ENCODE measurements at regions not wholly inside any gene's neighbourhood (a gene's known extent, or its start where the extent isn't known, plus 50 kb on each side); places are given as distances from the start of the nearest gene placed in this dataset.

GRCh38 chr4:178105242-178105641 is 663.0 kb upstream of the AGA start:
- no peak for DNase-seq (ENCODE audit: extremely low read depth, low read depth)
- TF ChIP-seq, protein P1, sequence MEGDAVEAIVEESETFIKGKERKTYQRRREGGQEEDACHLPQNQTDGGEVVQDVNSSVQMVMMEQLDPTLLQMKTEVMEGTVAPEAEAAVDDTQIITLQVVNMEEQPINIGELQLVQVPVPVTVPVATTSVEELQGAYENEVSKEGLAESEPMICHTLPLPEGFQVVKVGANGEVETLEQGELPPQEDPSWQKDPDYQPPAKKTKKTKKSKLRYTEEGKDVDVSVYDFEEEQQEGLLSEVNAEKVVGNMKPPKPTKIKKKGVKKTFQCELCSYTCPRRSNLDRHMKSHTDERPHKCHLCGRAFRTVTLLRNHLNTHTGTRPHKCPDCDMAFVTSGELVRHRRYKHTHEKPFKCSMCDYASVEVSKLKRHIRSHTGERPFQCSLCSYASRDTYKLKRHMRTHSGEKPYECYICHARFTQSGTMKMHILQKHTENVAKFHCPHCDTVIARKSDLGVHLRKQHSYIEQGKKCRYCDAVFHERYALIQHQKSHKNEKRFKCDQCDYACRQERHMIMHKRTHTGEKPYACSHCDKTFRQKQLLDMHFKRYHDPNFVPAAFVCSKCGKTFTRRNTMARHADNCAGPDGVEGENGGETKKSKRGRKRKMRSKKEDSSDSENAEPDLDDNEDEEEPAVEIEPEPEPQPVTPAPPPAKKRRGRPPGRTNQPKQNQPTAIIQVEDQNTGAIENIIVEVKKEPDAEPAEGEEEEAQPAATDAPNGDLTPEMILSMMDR (IDR thresholded peaks at IDR 0.05; ENCODE audit: low read depth, low read length), result no peak

- DNase-seq (ENCODE audit: extremely low read depth, low read depth), result no peak
- TF ChIP-seq, protein P1 (IDR thresholded peaks at IDR 0.05; ENCODE audit: low read depth, low read length), result no peak
Measured at GRCh38 chr4:178136736-178137345, 694.6 kb upstream of the AGA start.

- TF ChIP-seq, protein P1 (IDR thresholded peaks at IDR 0.05; ENCODE audit: low read depth, low read length), result no peak
- no peak for DNase-seq (ENCODE audit: extremely low read depth, low read depth)
Measured at GRCh38 chr4:178137732-178138471, 695.7 kb upstream of the AGA start.

GRCh38 chr4:178138491-178138890 is 696.3 kb upstream of the AGA start:
- DNase-seq (ENCODE audit: extremely low read depth, low read depth), result no peak
- TF ChIP-seq, protein P1 (IDR thresholded peaks at IDR 0.05; ENCODE audit: low read depth, low read length), result no peak

- no peak for DNase-seq (ENCODE audit: extremely low read depth, low read depth)
- TF ChIP-seq, protein P1 (IDR thresholded peaks at IDR 0.05; ENCODE audit: low read depth, low read length), result no peak
Measured at GRCh38 chr4:178140326-178140915, 698.2 kb upstream of the AGA start.

- no peak for DNase-seq (ENCODE audit: extremely low read depth, low read depth)
- TF ChIP-seq, protein P1 (IDR thresholded peaks at IDR 0.05; ENCODE audit: low read depth, low read length), result no peak
Measured at GRCh38 chr4:178142724-178143123, 700.5 kb upstream of the AGA start.

DNA sequence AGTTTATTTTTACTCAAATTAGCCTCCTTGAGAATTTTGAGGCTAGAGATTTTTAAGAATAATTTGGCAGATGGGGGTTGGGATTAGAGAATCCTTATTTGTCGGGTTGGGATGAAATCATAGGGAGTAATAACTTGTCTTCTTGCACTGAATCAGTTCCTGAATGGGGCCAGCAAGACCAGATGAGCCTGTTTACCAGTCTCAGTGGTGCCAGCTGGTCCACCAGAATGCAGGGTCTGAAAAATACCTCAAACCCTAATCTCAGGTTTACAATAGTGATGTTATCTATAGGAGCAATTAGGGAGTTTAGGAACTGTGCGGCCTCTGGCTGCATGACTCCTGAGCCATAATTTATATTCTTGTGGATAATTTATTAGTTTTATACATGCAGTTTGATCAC is 705.9 kb upstream of the AGA start:
- TF ChIP-seq, protein P1 (IDR thresholded peaks at IDR 0.05; ENCODE audit: low read depth, low read length), result no peak

More for the DNA sequence above, 705.9 kb upstream of the AGA start:
- no peak for DNase-seq (ENCODE audit: extremely low read depth, low read depth)
